AG08395 (cell line): ENCODE measurements at regions not wholly inside any gene's neighbourhood (a gene's known extent, or its start where the extent isn't known, plus 50 kb on each side); places are given as distances from the start of the nearest gene placed in this dataset.
"Not testable (repeated sequence)": the region's sequence is repeated elsewhere in the genome, so short reads cannot be mapped to it uniquely, and the experiment has no call there.

Experiments
- DNase-seq: peaks from one replicate; pipeline ENCODE4 v3.0.0; 2012; ENCODE audit warnings: mixed read lengths, low spot score

DNA sequence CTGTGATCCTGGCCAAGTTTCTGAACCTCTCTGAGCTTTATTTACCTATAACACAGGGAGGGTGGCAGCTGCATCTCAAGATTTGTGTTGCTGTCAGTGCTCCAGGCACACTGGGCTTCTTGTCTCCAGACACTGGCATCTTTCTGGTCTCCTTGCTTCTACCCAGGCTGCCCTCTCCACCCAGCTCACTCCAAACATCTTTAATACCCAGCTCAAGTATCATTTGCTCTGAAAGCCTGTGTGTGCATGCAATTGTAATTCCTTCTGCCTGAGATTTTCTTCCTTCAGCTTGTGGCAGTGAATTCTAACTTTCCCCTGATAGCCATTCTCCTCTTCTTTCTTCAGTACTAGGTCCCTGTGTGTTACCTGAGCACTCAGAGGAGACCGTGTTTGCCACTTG lies 50.7 kb upstream of the USP7 start:
- no peak for DNase-seq

- DNase-seq, result no peak
Measured at GRCh38 chr16:9015489-9015888, 51.8 kb upstream of the USP7 start.

DNA sequence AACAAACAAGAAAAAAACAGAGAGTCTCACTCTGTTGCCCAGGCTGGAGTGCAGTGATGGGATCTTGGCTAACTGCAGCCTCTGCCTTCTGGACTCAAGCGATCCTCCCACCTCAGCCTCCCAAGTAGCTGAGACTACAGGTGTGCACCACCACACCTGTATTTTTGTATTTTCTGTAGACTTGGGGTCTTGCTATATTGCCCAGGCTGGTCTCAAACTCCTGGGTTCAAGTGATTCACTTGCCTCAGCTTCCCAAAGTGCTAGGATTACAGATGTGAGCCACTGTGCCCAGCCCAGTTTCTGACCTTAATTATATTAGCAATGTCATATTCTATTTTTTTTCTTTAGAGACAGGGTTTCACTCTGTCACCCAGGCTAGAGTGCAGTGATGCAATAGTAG lies 52.3 kb upstream of the USP7 start:
- DNase-seq, result not testable (repeated sequence)

GRCh38 chr16:9016824-9017223 lies 53.1 kb upstream of the USP7 start:
- DNase-seq, result no peak

GRCh38 chr16:9027070-9027799 lies 63.5 kb upstream of the USP7 start:
- DNase-seq, result no peak

DNA sequence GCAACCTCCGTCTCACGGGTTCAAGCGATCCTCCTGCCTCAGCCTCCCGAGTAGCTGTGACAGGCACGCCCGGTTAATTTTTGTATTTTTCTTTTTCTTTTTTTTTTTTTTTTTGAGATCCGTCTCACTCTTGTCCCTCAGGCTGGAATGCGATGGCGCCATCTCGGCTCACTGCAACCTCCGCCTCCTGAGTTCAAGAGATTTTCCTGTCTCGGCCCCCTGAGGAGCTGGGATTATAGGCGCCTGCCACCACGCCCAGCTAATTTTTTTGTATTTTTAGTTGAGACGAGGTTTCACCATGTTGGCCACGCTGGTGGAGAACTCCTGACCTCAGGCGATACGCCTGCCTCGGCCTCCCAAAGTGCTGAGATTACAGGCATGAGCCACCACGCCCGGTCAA lies 63.0 kb upstream of the HAPSTR1 start:
- not testable (repeated sequence) for DNase-seq

GRCh38 chr16:9031107-9031506 lies 60.3 kb upstream of the HAPSTR1 start:
- DNase-seq, result no peak

DNA sequence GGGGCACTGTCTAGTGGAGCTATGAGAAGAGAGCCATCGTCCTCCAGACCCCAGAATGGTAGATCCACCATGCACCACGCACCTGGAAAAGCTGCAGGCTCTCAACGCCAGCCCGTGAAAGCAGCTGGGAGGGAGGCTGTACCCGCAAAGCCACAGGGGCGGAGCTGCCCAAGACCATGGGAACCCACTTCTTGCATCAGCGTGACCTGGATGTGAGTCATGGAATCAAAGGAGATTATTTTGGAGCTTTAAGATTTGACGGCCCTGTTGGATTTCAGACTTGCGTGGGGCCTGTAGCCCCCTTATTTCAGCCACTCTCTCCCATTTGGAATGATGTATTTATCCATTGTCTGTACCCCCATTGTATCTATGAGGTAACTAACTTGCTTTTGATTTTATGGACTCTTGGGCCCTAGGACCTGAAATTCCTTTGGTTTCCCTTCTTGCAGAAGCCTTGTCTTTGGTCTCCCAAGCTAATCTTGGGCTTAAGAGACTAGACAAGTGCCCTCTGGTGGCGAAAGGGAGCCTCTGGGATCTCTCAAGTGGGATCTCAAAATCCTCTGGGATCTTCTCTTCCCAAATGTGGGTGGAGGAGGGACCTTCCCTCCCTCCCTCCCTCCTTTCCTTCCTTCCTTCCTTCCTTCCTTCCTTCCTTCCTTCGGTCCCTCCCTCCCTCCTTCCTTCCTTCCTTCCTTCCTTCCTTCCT lies 58.2 kb upstream of the HAPSTR1 start:
- peak; percentile 74 for DNase-seq

- DNase-seq, result no peak
Measured at GRCh38 chr16:9034056-9034455, 57.4 kb upstream of the HAPSTR1 start.

- DNase-seq, result no peak
Measured at GRCh38 chr16:9035996-9036395, 55.4 kb upstream of the HAPSTR1 start.

- no peak for DNase-seq
Measured at GRCh38 chr16:9039210-9039609, 52.2 kb upstream of the HAPSTR1 start.

GRCh38 chr16:9040800-9041412 lies 50.5 kb upstream of the HAPSTR1 start:
- DNase-seq, result no peak
